ENCODE measurements at regions not wholly inside any gene's neighbourhood (a gene's known extent, or its start where the extent isn't known, plus 50 kb on each side); places are given as distances from the start of the nearest gene placed in this dataset.
"Not testable (repeated sequence)": the region's sequence is repeated elsewhere in the genome, so short reads cannot be mapped to it uniquely, and the experiment has no call there.

- H3K4me3 ChIP-seq (ENCODE audit: low read depth, low read length), result no peak overlapping the region
- DNase-seq (ENCODE audit: low read depth), result no peak
- no peak for TF ChIP-seq CTCF (IDR thresholded peaks at IDR 0.05; ENCODE audit: insufficient read depth, low read length)
These were observed 315.3 kb upstream of the LUZP2 start for GRCh38 chr11:24181395-24182047.

- not testable (repeated sequence) for H3K4me3 ChIP-seq (ENCODE audit: low read depth, low read length); DNase-seq (ENCODE audit: low read depth)
These were observed 311.3 kb upstream of the LUZP2 start for GRCh38 chr11:24185535-24185934.

GRCh38 chr11:24196733-24197132 is 300.1 kb upstream of the LUZP2 start:
- H3K4me3 ChIP-seq (ENCODE audit: low read depth, low read length), result no peak overlapping the region
- no peak for DNase-seq (ENCODE audit: low read depth)
- TF ChIP-seq CTCF (IDR thresholded peaks at IDR 0.05; ENCODE audit: insufficient read depth, low read length), result no peak

GRCh38 chr11:24198481-24198880 is 298.4 kb upstream of the LUZP2 start:
- DNase-seq (ENCODE audit: low read depth), result no peak
- H3K4me3 ChIP-seq (ENCODE audit: low read depth, low read length), result no peak overlapping the region
- no peak for TF ChIP-seq CTCF (IDR thresholded peaks at IDR 0.05; ENCODE audit: insufficient read depth, low read length)

GRCh38 chr11:24199461-24199860 is 297.4 kb upstream of the LUZP2 start:
- TF ChIP-seq CTCF (IDR thresholded peaks at IDR 0.05; ENCODE audit: insufficient read depth, low read length), result no peak
- DNase-seq (ENCODE audit: low read depth), result no peak
- H3K4me3 ChIP-seq (ENCODE audit: low read depth, low read length), result no peak overlapping the region

GRCh38 chr11:24206030-24206429 is 290.8 kb upstream of the LUZP2 start:
- H3K4me3 ChIP-seq (ENCODE audit: low read depth, low read length), result no peak overlapping the region
- no peak for TF ChIP-seq CTCF (IDR thresholded peaks at IDR 0.05; ENCODE audit: insufficient read depth, low read length)
- DNase-seq (ENCODE audit: low read depth), result no peak

- DNase-seq (ENCODE audit: low read depth), result no peak
- H3K4me3 ChIP-seq (ENCODE audit: low read depth, low read length), result no peak overlapping the region
- no peak for TF ChIP-seq CTCF (IDR thresholded peaks at IDR 0.05; ENCODE audit: insufficient read depth, low read length)
These were observed 290.3 kb upstream of the LUZP2 start for GRCh38 chr11:24206511-24206910.

Data from fibroblast of the aortic adventitia (primary cell).